Kidney (tissue), 13 donors: ENCODE measurements at regions not wholly inside any gene's neighbourhood (a gene's known extent, or its start where the extent isn't known, plus 50 kb on each side); places are given as distances from the start of the nearest gene placed in this dataset.
"Not testable (repeated sequence)": the region's sequence is repeated elsewhere in the genome, so short reads cannot be mapped to it uniquely, and the experiment has no call there.

ENCODE experiments used
- DNase-seq, 5 donors: peaks; one replicate each; pipeline ENCODE4 v3.0.0-alpha.2; 2013 to 2020
- FAIRE-seq: peaks from 2 replicates; lab custom pipeline; 2012; peaks lifted over from hg19 to GRCh38; lab: Jason Lieb, UNC
- H3K27ac ChIP-seq, 2 donors: one replicate each; pipeline ENCODE4 v1.7.0; 2013; ENCODE audit warnings: low read depth in 2 of 2, low read length in 2 of 2, inconsistent platforms in 1 of 2
- H3K27me3 ChIP-seq: one replicate; pipeline ENCODE4 v1.7.1; 2013; ENCODE audit warnings: low read length, inconsistent platforms; ENCODE audit not compliant: control insufficient read depth, insufficient read depth
- H3K36me3 ChIP-seq, 3 donors: one replicate each; pipeline versions ENCODE4 v1.7.0 to v1.7.1; 2013; ENCODE audit warnings: low read length in 3 of 3, control low read depth in 1 of 3, inconsistent platforms in 1 of 3; ENCODE audit not compliant: insufficient read depth in 3 of 3, control insufficient read depth in 2 of 3
- H3K4me1 ChIP-seq, 3 donors: one replicate each; pipeline versions ENCODE4 v1.7.0 to v1.7.1; 2013; ENCODE audit warnings: low read length in 3 of 3, inconsistent platforms in 1 of 3, low read depth in 1 of 3; ENCODE audit not compliant: control insufficient read depth in 2 of 3, insufficient read depth in 2 of 3
- H3K4me3 ChIP-seq, 3 donors: one replicate each; pipeline versions ENCODE4 v1.7.0 to v1.8.1; 2013; ENCODE audit warnings: low read length in 3 of 3, control low read depth in 1 of 3, inconsistent platforms in 1 of 3
- H3K9ac ChIP-seq, 3 donors: one replicate each; pipeline versions ENCODE4 v1.7.0 to v1.7.1; 2013; ENCODE audit warnings: low read length in 3 of 3, control low read depth in 1 of 3, inconsistent platforms in 1 of 3
- H3K9me3 ChIP-seq, 3 donors: one replicate each; pipeline versions ENCODE4 v1.7.0 to v1.7.1; 2013; ENCODE audit warnings: low read length in 3 of 3, control low read depth in 1 of 3, inconsistent platforms in 1 of 3; ENCODE audit not compliant: control insufficient read depth in 2 of 3, insufficient read depth in 1 of 3
- intact Hi-C: fragments of 100-400 bp; cut with DNase I; formaldehyde crosslinking; loops from one replicate; pipeline ENCODE4 v1.11.1; 2022
- TF ChIP-seq, protein P1 (sequence below): IDR thresholded peaks from 3 replicates; pipeline ENCODE4 v1.5.1; 2012; ENCODE audit warnings: mild to moderate bottlenecking, moderate library complexity, borderline replicate concordance; ENCODE audit not compliant: insufficient read depth; ENCODE audit errors: extremely low read depth
- donor health status: control.
- donor health status: control.
- donor health status: control.
- donor health status: control.
- donor health status: control.
- donor health status: DM: yes; HTN: yes; CAD: no.
- donor health status: Normal renal cell carcinoma (clear cell type).

DNA sequence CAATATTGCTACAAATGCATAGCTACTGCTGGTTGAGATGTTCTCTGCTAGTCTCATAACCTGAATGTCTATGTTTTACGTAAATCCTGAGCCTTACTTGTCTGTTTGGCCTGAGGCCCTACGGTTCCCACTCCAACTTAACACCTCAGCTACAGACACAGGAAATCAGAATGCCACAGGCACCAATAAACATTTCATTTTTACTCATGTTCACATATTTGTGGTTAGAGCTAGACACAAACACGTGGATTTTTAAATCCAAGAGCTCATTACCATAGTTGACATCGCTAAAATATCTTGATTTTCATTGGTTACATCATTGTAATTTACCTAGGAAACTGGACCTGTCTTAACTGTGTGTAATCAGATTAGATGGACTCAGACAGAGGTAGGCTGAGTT, 263.8 kb upstream of the CDH19 start:
- Histone ChIP-seq H3K9ac (no peak overlapping the region), H3K4me3 (no peak overlapping the region), H3K9me3 (no peaks in the 10 kb centered on the region), H3K27ac (no peak overlapping the region), H3K36me3 (no peaks in the 10 kb centered on the region), H3K27me3 (no peaks in the 10 kb centered on the region), H3K4me1 (no peaks in the 10 kb centered on the region)
- no peak for FAIRE-seq
- TF ChIP-seq, protein P1, sequence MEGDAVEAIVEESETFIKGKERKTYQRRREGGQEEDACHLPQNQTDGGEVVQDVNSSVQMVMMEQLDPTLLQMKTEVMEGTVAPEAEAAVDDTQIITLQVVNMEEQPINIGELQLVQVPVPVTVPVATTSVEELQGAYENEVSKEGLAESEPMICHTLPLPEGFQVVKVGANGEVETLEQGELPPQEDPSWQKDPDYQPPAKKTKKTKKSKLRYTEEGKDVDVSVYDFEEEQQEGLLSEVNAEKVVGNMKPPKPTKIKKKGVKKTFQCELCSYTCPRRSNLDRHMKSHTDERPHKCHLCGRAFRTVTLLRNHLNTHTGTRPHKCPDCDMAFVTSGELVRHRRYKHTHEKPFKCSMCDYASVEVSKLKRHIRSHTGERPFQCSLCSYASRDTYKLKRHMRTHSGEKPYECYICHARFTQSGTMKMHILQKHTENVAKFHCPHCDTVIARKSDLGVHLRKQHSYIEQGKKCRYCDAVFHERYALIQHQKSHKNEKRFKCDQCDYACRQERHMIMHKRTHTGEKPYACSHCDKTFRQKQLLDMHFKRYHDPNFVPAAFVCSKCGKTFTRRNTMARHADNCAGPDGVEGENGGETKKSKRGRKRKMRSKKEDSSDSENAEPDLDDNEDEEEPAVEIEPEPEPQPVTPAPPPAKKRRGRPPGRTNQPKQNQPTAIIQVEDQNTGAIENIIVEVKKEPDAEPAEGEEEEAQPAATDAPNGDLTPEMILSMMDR, result no peak
- no peak for DNase-seq
- intact Hi-C loops, result no loop called here

DNA sequence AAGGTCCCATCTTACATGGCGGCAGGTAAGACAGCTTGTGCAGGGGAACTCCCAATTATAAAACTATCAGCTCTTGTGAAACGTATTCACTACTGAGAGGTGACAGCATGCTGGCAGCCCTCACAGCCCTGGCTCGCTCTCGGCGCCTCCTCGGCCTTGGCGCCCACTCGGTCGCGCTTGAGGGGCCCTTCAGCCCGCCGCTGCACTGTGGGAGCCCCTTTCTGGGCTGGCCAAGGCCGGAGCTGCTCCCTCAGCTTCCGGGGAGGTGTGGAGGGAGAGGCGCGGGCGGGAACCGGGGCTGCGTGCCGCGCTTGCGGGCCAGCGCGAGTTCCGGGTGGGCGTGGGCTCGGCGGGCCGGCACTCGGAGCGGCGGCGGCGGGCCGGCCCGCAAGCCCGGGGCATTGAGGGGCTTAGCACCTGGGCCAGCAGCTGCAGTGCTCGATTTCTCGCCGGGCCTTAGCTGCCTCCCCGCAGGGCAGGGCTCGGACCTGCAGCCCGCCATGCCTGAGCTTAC, 262.6 kb upstream of the CDH19 start:
- H3K4me1 ChIP-seq, FAIRE-seq, H3K9ac ChIP-seq, H3K4me3 ChIP-seq, H3K27ac ChIP-seq, H3K9me3 ChIP-seq, intact Hi-C loops, H3K36me3 ChIP-seq, H3K27me3 ChIP-seq: not testable (repeated sequence)
- peak in 1 of 5 donors; percentile 49 for DNase-seq

DNA sequence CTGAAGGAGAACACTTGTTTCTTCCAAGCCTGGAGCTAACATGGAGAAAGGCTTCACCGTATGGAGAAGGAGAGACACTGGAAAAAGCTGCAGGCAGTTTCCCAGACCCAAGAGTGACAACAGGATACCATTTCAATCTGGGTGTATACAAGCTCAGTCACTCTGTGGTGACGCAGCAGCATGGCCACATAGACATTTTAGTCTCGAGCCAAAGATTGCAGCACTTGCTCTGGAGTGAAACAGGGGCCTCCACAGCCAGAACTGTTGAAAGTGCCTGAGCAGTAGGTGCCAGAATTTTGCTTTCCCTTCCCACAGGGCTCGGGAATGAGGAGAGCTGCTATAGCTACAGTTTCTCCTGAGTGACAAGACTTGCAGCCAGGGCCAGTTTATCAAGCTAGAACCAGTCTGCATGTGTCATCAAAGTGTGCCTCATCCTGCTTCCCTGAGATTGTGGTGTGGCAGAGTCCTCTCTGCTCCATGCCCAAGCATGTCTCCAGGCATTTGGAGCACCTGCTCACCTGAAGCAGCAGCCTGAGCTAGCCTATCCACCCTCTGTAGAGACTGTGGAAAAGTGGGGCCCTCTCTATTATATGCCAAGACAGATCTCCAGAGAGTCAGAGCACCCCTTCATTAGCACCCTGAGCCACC, 234.6 kb upstream of the CDH19 start:
- FAIRE-seq, result no peak

GRCh38 chr18:66833646-66834045, 229.8 kb upstream of the CDH19 start:
- Histone ChIP-seq H3K27me3 (no peaks in the 10 kb centered on the region), H3K27ac (no peak overlapping the region), H3K9ac (no peak overlapping the region), H3K4me1 (no peaks in the 10 kb centered on the region), H3K36me3 (no peaks in the 10 kb centered on the region), H3K9me3 (no peaks in the 10 kb centered on the region), H3K4me3 (no peak overlapping the region)
- FAIRE-seq (no peak), DNase-seq (no peak)
- TF ChIP-seq, protein P1, result no peak
- intact Hi-C loops, result no loop called here

More for the DNA sequence above, 234.6 kb upstream of the CDH19 start:
- H3K9me3 ChIP-seq, result no peaks in the 10 kb centered on the region
- H3K27me3 ChIP-seq, result no peaks in the 10 kb centered on the region
- no peaks in the 10 kb centered on the region for H3K36me3 ChIP-seq
- TF ChIP-seq, protein P1, result no peak
- no peak for DNase-seq
- no peak overlapping the region for H3K27ac ChIP-seq
- intact Hi-C loops, result no loop called here
- no peaks in the 10 kb centered on the region for H3K4me1 ChIP-seq
- H3K4me3 ChIP-seq, result no peak overlapping the region
- no peak overlapping the region for H3K9ac ChIP-seq
